Stomach (tissue), 4 donors: ENCODE measurements at regions not wholly inside any gene's neighbourhood (a gene's known extent, or its start where the extent isn't known, plus 50 kb on each side); places are given as distances from the start of the nearest gene placed in this dataset.

Experiments
- POLR2A ChIP-seq, 4 donors: fragments of 450-650 bp; IDR thresholded peaks; one replicate each; pipeline ENCODE4 v1.6.1; 2016; ENCODE audit warnings: antibody characterized with exemption in 4 of 4, control low read depth in 2 of 4, mild to moderate bottlenecking in 1 of 4, moderate library complexity in 1 of 4
- TF ChIP-seq, protein P1 (sequence below), 7 experiments: fragments of 450-650 bp in 4 of 7; fragments of 200-600 bp in 3 of 7; sonication (generic) in 3 of 7; IDR thresholded peaks; one replicate each; pipeline ENCODE4 v1.5.1; 2016 to 2019; ENCODE audit warnings: antibody characterized with exemption in 7 of 7, control low read depth in 2 of 7, mild to moderate bottlenecking in 1 of 7

DNA sequence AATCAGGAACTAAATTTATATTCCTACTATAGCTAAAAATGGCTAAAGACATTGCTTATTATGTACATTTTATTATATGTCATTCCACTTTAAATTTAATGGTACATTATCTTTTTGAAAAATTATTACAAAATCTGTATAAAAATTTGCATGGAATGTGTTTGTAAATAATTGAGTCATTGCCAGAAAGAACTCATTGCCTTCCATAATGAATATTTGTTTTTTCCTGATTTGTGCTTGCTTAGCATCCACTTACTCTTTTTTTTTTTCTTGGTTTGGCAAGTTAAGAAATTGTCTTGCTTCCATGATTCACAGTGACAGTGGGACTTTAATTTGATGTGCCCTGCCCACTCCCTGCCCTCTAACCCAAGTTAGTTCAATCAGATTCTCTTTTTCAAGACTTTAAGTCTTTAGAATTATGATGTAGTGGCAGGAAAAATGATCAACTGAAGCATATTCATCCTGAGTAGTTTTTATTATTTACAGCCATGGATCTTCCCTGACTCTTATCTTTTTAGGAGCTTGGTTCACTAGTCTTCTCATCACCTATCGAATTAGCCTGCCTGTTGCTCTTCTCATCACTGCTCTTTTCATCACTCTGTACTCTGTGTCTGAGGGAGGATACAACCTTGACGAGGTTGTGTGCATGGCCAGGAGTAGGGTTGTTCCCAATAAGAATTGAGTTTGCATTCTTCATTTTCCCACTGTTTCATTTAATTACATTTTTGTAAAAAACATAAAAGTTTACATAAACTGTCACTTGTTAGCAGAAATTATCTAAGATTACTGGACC lies 442.0 kb downstream of the BTG1 start:
- TF ChIP-seq, protein P1, sequence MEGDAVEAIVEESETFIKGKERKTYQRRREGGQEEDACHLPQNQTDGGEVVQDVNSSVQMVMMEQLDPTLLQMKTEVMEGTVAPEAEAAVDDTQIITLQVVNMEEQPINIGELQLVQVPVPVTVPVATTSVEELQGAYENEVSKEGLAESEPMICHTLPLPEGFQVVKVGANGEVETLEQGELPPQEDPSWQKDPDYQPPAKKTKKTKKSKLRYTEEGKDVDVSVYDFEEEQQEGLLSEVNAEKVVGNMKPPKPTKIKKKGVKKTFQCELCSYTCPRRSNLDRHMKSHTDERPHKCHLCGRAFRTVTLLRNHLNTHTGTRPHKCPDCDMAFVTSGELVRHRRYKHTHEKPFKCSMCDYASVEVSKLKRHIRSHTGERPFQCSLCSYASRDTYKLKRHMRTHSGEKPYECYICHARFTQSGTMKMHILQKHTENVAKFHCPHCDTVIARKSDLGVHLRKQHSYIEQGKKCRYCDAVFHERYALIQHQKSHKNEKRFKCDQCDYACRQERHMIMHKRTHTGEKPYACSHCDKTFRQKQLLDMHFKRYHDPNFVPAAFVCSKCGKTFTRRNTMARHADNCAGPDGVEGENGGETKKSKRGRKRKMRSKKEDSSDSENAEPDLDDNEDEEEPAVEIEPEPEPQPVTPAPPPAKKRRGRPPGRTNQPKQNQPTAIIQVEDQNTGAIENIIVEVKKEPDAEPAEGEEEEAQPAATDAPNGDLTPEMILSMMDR (IDR thresholded peaks at IDR 0.05) = no peak
- TF ChIP-seq POLR2A (IDR thresholded peaks at IDR 0.05) = no peak
